Gastroesophageal sphincter (tissue), 4 donors: ENCODE measurements at regions not wholly inside any gene's neighbourhood (a gene's known extent, or its start where the extent isn't known, plus 50 kb on each side); places are given as distances from the start of the nearest gene placed in this dataset.

Experiments
- ATAC-seq: fragments of 150-250 bp; one replicate; pipeline ENCODE4 v1.9.1; 2016; ENCODE audit warnings: mild to moderate bottlenecking, moderate library complexity
- H3K27ac ChIP-seq, 4 donors: fragments of 200-600 bp; sonication (generic) in 3 of 4; 1 replicate in 3 of 4; 2 replicates in 1 of 4; pipeline ENCODE4 v1.5.1; 2016 to 2019
- H3K27me3 ChIP-seq: fragments of 200-600 bp; sonication (generic); one replicate; pipeline ENCODE4 v1.5.1; 2019
- H3K36me3 ChIP-seq, 2 donors: fragments of 200-600 bp; sonication (generic); one replicate each; pipeline ENCODE4 v1.5.1; 2019; ENCODE audit warnings: control low read depth in 1 of 2
- H3K4me1 ChIP-seq, 3 donors: fragments of 200-600 bp; sonication (generic); 1 replicate in 2 of 3; 2 replicates in 1 of 3; pipeline ENCODE4 v1.5.1; 2016 to 2019; ENCODE audit warnings: control low read depth in 2 of 3
- H3K4me3 ChIP-seq, 2 donors: fragments of 200-600 bp; sonication (generic); one replicate each; pipeline ENCODE4 v1.5.1; 2019; ENCODE audit warnings: mild to moderate bottlenecking in 1 of 2, moderate library complexity in 1 of 2
- H3K9me3 ChIP-seq, 3 donors: fragments of 200-600 bp; sonication (generic); one replicate each; pipeline ENCODE4 v1.5.1; 2017 to 2019; ENCODE audit warnings: control low read depth in 2 of 3
- CTCF ChIP-seq, 4 experiments: fragments of 200-600 bp in 2 of 4; fragments of 450-650 bp in 2 of 4; sonication (generic) in 1 of 4; IDR thresholded peaks; one replicate each; pipeline ENCODE4 v1.5.1; 2017 to 2019; ENCODE audit warnings: antibody characterized with exemption in 4 of 4, mild to moderate bottlenecking in 2 of 4, moderate library complexity in 2 of 4
- EP300 ChIP-seq: sonication (generic); formaldehyde crosslinking; IDR thresholded peaks from one replicate; pipeline ENCODE4 v1.6.1; 2017; ENCODE audit warnings: antibody characterized with exemption, mild to moderate bottlenecking
- POLR2A ChIP-seq, 2 donors: fragments of 450-650 bp; IDR thresholded peaks; one replicate each; pipeline ENCODE4 v1.6.1; 2017; ENCODE audit warnings: antibody characterized with exemption in 2 of 2, mild to moderate bottlenecking in 2 of 2, moderate library complexity in 1 of 2
- POLR2AphosphoS5 ChIP-seq: sonication (generic); formaldehyde crosslinking; IDR thresholded peaks from one replicate; pipeline ENCODE4 v1.6.1; 2017; ENCODE audit warnings: antibody characterized with exemption
- WGBS, 2 donors: methylation state at CpG; one replicate each; pipeline ENCODE4 v1.1.5; 2018; ENCODE audit warnings: low coverage in 1 of 2; 5-methylcytosine and 5-hydroxymethylcytosine counted together

GRCh38 chr9:84154320-84154719, 173.7 kb downstream of the RMI1 start:
- WGBS, 2 donors: 93 to 94% methylated on average over 2 to 3 of the region's 3 CpGs
- Histone ChIP-seq H3K27me3 (peaks cover 4% of the 10 kb centered on the region), H3K27ac (no peak overlapping the region), H3K36me3 (no peaks in the 10 kb centered on the region), H3K4me1 (no peaks in the 10 kb centered on the region), H3K4me3 (no peak overlapping the region), H3K9me3 (no peaks in the 10 kb centered on the region)
- no peak for TF ChIP-seq CTCF (IDR thresholded peaks at IDR 0.05)
- TF ChIP-seq EP300: no peak
- no peak for TF ChIP-seq POLR2AphosphoS5
- TF ChIP-seq POLR2A (IDR thresholded peaks at IDR 0.05): no peak
- ATAC-seq: no peak

GRCh38 chr9:84163052-84163650, 177.4 kb downstream of the SLC28A3 start:
- no peak for ATAC-seq
- Histone ChIP-seq H3K27ac (no peak overlapping the region), H3K4me3 (no peak overlapping the region), H3K9me3 (no peaks in the 10 kb centered on the region), H3K36me3 (no peaks in the 10 kb centered on the region), H3K27me3 (peaks cover 7% of the 10 kb centered on the region), H3K4me1 (no peaks in the 10 kb centered on the region)
- WGBS, 2 donors: 49 to 64% methylated on average over 3 to 5 of the region's 5 CpGs
- TF ChIP-seq EP300 (no peak), POLR2A (IDR thresholded peaks at IDR 0.05) (no peak), CTCF (IDR thresholded peaks at IDR 0.05) (no peak), POLR2AphosphoS5 (no peak)

- TF ChIP-seq CTCF (IDR thresholded peaks at IDR 0.05) (no peak), POLR2AphosphoS5 (no peak)
These were observed 173.7 kb downstream of the SLC28A3 start for GRCh38 chr9:84166891-84167290.

GRCh38 chr9:84169240-84169639, 171.3 kb downstream of the SLC28A3 start:
- no peak for ATAC-seq
- H3K36me3 ChIP-seq: no peaks in the 10 kb centered on the region
- no peaks in the 10 kb centered on the region for H3K9me3 ChIP-seq
- no peak for TF ChIP-seq EP300
- no peaks in the 10 kb centered on the region for H3K27me3 ChIP-seq
- H3K4me1 ChIP-seq: peaks cover 3 to 34% (median 7%) of the 10 kb centered on the region in 3 donors
- no peak overlapping the region for H3K27ac ChIP-seq
- H3K4me3 ChIP-seq: no peak overlapping the region

More at GRCh38 chr9:84166891-84167290, 173.7 kb downstream of the SLC28A3 start:
- peaks cover 3 to 18% (median 7%) of the 10 kb centered on the region in 3 donors for H3K4me1 ChIP-seq
- H3K27me3 ChIP-seq: no peaks in the 10 kb centered on the region
- H3K27ac ChIP-seq: no peak overlapping the region
- no peaks in the 10 kb centered on the region for H3K36me3 ChIP-seq
- 60 to 66% methylated on average over 9 to 12 of the region's 13 CpGs for WGBS, 2 donors
- no peak overlapping the region for H3K4me3 ChIP-seq
- ATAC-seq: no peak
- no peaks in the 10 kb centered on the region for H3K9me3 ChIP-seq

- TF ChIP-seq CTCF (IDR thresholded peaks at IDR 0.05) (peak in 3 of 4 experiments; percentile 32 to 52 (median 40)), POLR2A (IDR thresholded peaks at IDR 0.05) (no peak), POLR2AphosphoS5 (peak; percentile 87)
- no peak overlapping the region for H3K4me3 ChIP-seq
- no peaks in the 10 kb centered on the region for H3K27me3 ChIP-seq
- H3K27ac ChIP-seq: peak overlapping the region; percentile 66 to 77 (median 68)
- 29% methylated on average over 2 of the region's 9 CpGs; no CpG with 5 or more reads in 1 of the 2 donors for WGBS, 2 donors
- peaks cover 3 to 34% (median 7%) of the 10 kb centered on the region in 3 donors for H3K4me1 ChIP-seq
- no peaks in the 10 kb centered on the region for H3K36me3 ChIP-seq
- ATAC-seq: peak; percentile 97
- H3K9me3 ChIP-seq: no peaks in the 10 kb centered on the region
These were observed 169.9 kb downstream of the SLC28A3 start for GRCh38 chr9:84170521-84171141.
